ENCODE measurements at regions not wholly inside any gene's neighbourhood (a gene's known extent, or its start where the extent isn't known, plus 50 kb on each side); places are given as distances from the start of the nearest gene placed in this dataset.

- POLR2A ChIA-PET (ENCODE audit: partially characterized antibody): no interaction called here
- H3K4me3 Mint-ChIP-seq: no peak overlapping the region
- H3K4me1 Mint-ChIP-seq: no peaks in the 10 kb centered on the region
- Histone ChIP-seq H3K4me1 (ENCODE audit: insufficient read depth, low read length) (no peaks in the 10 kb centered on the region), H3K27me3 (ENCODE audit: insufficient read depth, low read length) (no peaks in the 10 kb centered on the region), H3K27ac (ENCODE audit: low read depth, low read length) (no peak overlapping the region), H3K36me3 (ENCODE audit: insufficient read depth, low read length) (no peaks in the 10 kb centered on the region), H3K4me3 (ENCODE audit: low read length in 2 of 2) (no peak overlapping the region), H3K9me3 (ENCODE audit: control insufficient read depth in 1 of 2, low read length in 2 of 2) (no peaks in the 10 kb centered on the region)
- DNase-seq: no peak
- CTCF ChIA-PET (ENCODE audit: partially characterized antibody): interaction anchor here (1.3 kb wide), 1 partner anchor 28 kb away, joined by 3 read pairs; no protein-coding TSS in a partner anchor
- H3K27me3 Mint-ChIP-seq: peaks cover 0 to 3% of the 10 kb centered on the region in 2 donors
- no peak overlapping the region for H3K27ac Mint-ChIP-seq
- peaks cover 0 to 2% (median 0%) of the 10 kb centered on the region in 8 donors for H3K9me3 Mint-ChIP-seq
- no peaks in the 10 kb centered on the region for H3K36me3 Mint-ChIP-seq
- intact Hi-C loops (cut with micrococcal nuclease): no loop called here
These were observed 49.9 kb upstream of the KCNH1 start for GRCh38 chr1:211183747-211184313.
